GM21423 (cell line): ENCODE measurements at regions not wholly inside any gene's neighbourhood (a gene's known extent, or its start where the extent isn't known, plus 50 kb on each side); places are given as distances from the start of the nearest gene placed in this dataset.
"Not testable (repeated sequence)": the region's sequence is repeated elsewhere in the genome, so short reads cannot be mapped to it uniquely, and the experiment has no call there.

Source experiments
- ATAC-seq: cut with Tn5 transposase; IDR thresholded peaks from one replicate; pipeline ENCODE4 v1.9.1; 2021; ENCODE audit warnings: mild to moderate bottlenecking, moderate library complexity; ENCODE audit not compliant: unreplicated experiment

GRCh38 chr1:119191325-119191724, 50.9 kb upstream of the WARS2 start:
- no peak for ATAC-seq

GRCh38 chr1:119204197-119204960, 63.9 kb upstream of the WARS2 start:
- no peak for ATAC-seq

- no peak for ATAC-seq
These were observed 64.5 kb upstream of the WARS2 start for GRCh38 chr1:119204961-119205357.

- ATAC-seq: no peak
These were observed 68.6 kb upstream of the WARS2 start for GRCh38 chr1:119209061-119209460.

GRCh38 chr1:119209596-119210295, 69.3 kb upstream of the WARS2 start:
- no peak for ATAC-seq

GRCh38 chr1:119210296-119210649, 69.8 kb upstream of the WARS2 start:
- no peak for ATAC-seq

- not testable (repeated sequence) for ATAC-seq
These were observed 72.8 kb upstream of the WARS2 start for GRCh38 chr1:119213213-119213612.

- ATAC-seq: not testable (repeated sequence)
These were observed 74.5 kb upstream of the WARS2 start for GRCh38 chr1:119214961-119215360.

GRCh38 chr1:119217309-119217828, 76.9 kb upstream of the WARS2 start:
- ATAC-seq: no peak

GRCh38 chr1:119219711-119220110, 79.3 kb upstream of the WARS2 start:
- no peak for ATAC-seq

GRCh38 chr1:119220991-119221390, 80.5 kb upstream of the WARS2 start:
- no peak for ATAC-seq

- peak; percentile 64 for ATAC-seq
These were observed 81.8 kb upstream of the WARS2 start for GRCh38 chr1:119222271-119222670.

- no peak for ATAC-seq
These were observed 84.8 kb upstream of the WARS2 start for GRCh38 chr1:119225265-119225664.

GRCh38 chr1:119225831-119226230, 85.4 kb upstream of the WARS2 start:
- no peak for ATAC-seq

GRCh38 chr1:119226321-119226720, 85.9 kb upstream of the WARS2 start:
- ATAC-seq: no peak

- no peak for ATAC-seq
These were observed 86.5 kb upstream of the WARS2 start for GRCh38 chr1:119226913-119227312.

- ATAC-seq: no peak
These were observed 87.0 kb upstream of the WARS2 start for GRCh38 chr1:119227456-119227855.

GRCh38 chr1:119228335-119229080, 88.1 kb upstream of the WARS2 start:
- ATAC-seq: no peak

GRCh38 chr1:119235120-119235519, 94.7 kb upstream of the WARS2 start:
- no peak for ATAC-seq

- ATAC-seq: no peak
These were observed 105.4 kb upstream of the WARS2 start for GRCh38 chr1:119245881-119246280.

GRCh38 chr1:119249283-119249682, 108.8 kb upstream of the WARS2 start:
- no peak for ATAC-seq

GRCh38 chr1:119250299-119250698, 109.8 kb upstream of the WARS2 start:
- ATAC-seq: no peak
